ENCODE measurements at regions not wholly inside any gene's neighbourhood (a gene's known extent, or its start where the extent isn't known, plus 50 kb on each side); places are given as distances from the start of the nearest gene placed in this dataset.

- no peak for DNase-seq (ENCODE audit: low spot score)
These were observed 167.6 kb upstream of the TNP1 start for GRCh38 chr2:217027414-217027813.

- DNase-seq (ENCODE audit: low spot score) = no peak
These were observed 166.7 kb upstream of the TNP1 start for GRCh38 chr2:217026569-217026968.

GRCh38 chr2:217026161-217026560, 166.3 kb upstream of the TNP1 start:
- no peak for DNase-seq (ENCODE audit: low spot score)

GRCh38 chr2:217023611-217024010, 163.7 kb upstream of the TNP1 start:
- no peak for DNase-seq (ENCODE audit: low spot score)

GRCh38 chr2:217017456-217018252, 157.8 kb upstream of the TNP1 start:
- DNase-seq (ENCODE audit: low spot score) = no peak

GRCh38 chr2:217016796-217017419, 157.0 kb upstream of the TNP1 start:
- DNase-seq (ENCODE audit: low spot score) = no peak

- DNase-seq (ENCODE audit: low spot score) = no peak
These were observed 154.7 kb upstream of the TNP1 start for GRCh38 chr2:217014328-217015105.

- no peak for DNase-seq (ENCODE audit: low spot score)
These were observed 154.1 kb upstream of the TNP1 start for GRCh38 chr2:217013926-217014325.

GRCh38 chr2:217011576-217011975, 151.7 kb upstream of the TNP1 start:
- DNase-seq (ENCODE audit: low spot score) = no peak

GRCh38 chr2:217010173-217010572, 150.3 kb upstream of the TNP1 start:
- no peak for DNase-seq (ENCODE audit: low spot score)

- no peak for DNase-seq (ENCODE audit: low spot score)
These were observed 148.9 kb upstream of the TNP1 start for GRCh38 chr2:217008794-217009193.

- DNase-seq (ENCODE audit: low spot score) = no peak
These were observed 146.4 kb upstream of the TNP1 start for GRCh38 chr2:217006217-217006616.

GRCh38 chr2:217004656-217005055, 144.8 kb upstream of the TNP1 start:
- DNase-seq (ENCODE audit: low spot score) = no peak

GRCh38 chr2:217001740-217002139, 141.9 kb upstream of the TNP1 start:
- DNase-seq (ENCODE audit: low spot score) = no peak

- DNase-seq (ENCODE audit: low spot score) = no peak
These were observed 140.5 kb upstream of the TNP1 start for GRCh38 chr2:217000406-217000805.

- no peak for DNase-seq (ENCODE audit: low spot score)
These were observed 136.5 kb upstream of the TNP1 start for GRCh38 chr2:216996279-216996845.

GRCh38 chr2:216994353-216994854, 134.5 kb upstream of the TNP1 start:
- DNase-seq (ENCODE audit: low spot score) = no peak

GRCh38 chr2:216992056-216992675, 132.3 kb upstream of the TNP1 start:
- DNase-seq (ENCODE audit: low spot score) = no peak

GRCh38 chr2:216991563-216991962, 131.7 kb upstream of the TNP1 start:
- no peak for DNase-seq (ENCODE audit: low spot score)

- peak; percentile 20 for DNase-seq (ENCODE audit: low spot score)
These were observed 129.7 kb upstream of the TNP1 start for GRCh38 chr2:216989340-216990129.

GRCh38 chr2:216987252-216987821, 127.5 kb upstream of the TNP1 start:
- no peak for DNase-seq (ENCODE audit: low spot score)

Data from SW480 (cell line).